DOHH2 (cell line): ENCODE measurements at regions not wholly inside any gene's neighbourhood (a gene's known extent, or its start where the extent isn't known, plus 50 kb on each side); places are given as distances from the start of the nearest gene placed in this dataset.

Source experiments
- H3F3A ChIP-seq: fragments of 200-600 bp; sonication (generic), shearing (Covaris generic); 2 replicates; pipeline ENCODE4 v1.6.0; 2016; ENCODE audit warnings: antibody characterized with exemption, mild to moderate bottlenecking; ENCODE audit not compliant: control insufficient read depth, insufficient read depth
- H3K27ac ChIP-seq: fragments of 200-600 bp; sonication (generic); 2 replicates; pipeline ENCODE4 v1.5.1; 2014; ENCODE audit warnings: low read depth, mild to moderate bottlenecking, low read length, moderate library complexity
- H3K27me3 ChIP-seq: fragments of 200-600 bp; sonication (generic); 2 replicates; pipeline ENCODE4 v1.6.1; 2014; ENCODE audit warnings: mild to moderate bottlenecking, low read length, mixed read lengths; ENCODE audit not compliant: control insufficient read depth
- H3K36me3 ChIP-seq: fragments of 200-600 bp; sonication (generic); 2 replicates; pipeline ENCODE4 v1.6.1; 2014; ENCODE audit warnings: mild to moderate bottlenecking, low read length, moderate library complexity, mixed read lengths; ENCODE audit not compliant: control insufficient read depth
- H3K4me1 ChIP-seq: fragments of 200-600 bp; sonication (generic); 2 replicates; pipeline ENCODE4 v1.6.1; 2014; ENCODE audit warnings: mild to moderate bottlenecking, low read length, mixed read lengths; ENCODE audit not compliant: control insufficient read depth
- H3K4me2 ChIP-seq: fragments of 200-600 bp; sonication (generic); 2 replicates; pipeline ENCODE4 v1.6.0; 2014; ENCODE audit warnings: mild to moderate bottlenecking, low read length, moderate library complexity
- H3K4me3 ChIP-seq: fragments of 200-600 bp; sonication (generic); 2 replicates; pipeline ENCODE4 v1.5.1; 2014; ENCODE audit warnings: mild to moderate bottlenecking, low read length, mixed read lengths
- H3K79me2 ChIP-seq: fragments of 200-600 bp; sonication (generic); 2 replicates; pipeline ENCODE4 v1.6.1; 2014; ENCODE audit warnings: mild to moderate bottlenecking, low read length, mixed read lengths; ENCODE audit not compliant: control insufficient read depth
- H3K9me2 ChIP-seq: fragments of 200-600 bp; sonication (generic); replicated peaks from 2 replicates; pipeline ENCODE4 v1.6.1; 2014; ENCODE audit warnings: mild to moderate bottlenecking, low read length, mixed read lengths; ENCODE audit not compliant: control insufficient read depth
- H3K9me3 ChIP-seq: fragments of 200-600 bp; sonication (generic); 2 replicates; pipeline ENCODE4 v1.6.1; 2014; ENCODE audit warnings: antibody characterized with exemption, low read length, mixed read lengths; ENCODE audit not compliant: control insufficient read depth, insufficient read depth
- H4K20me1 ChIP-seq: fragments of 200-600 bp; sonication (generic); 2 replicates; pipeline ENCODE4 v1.6.0; 2014; ENCODE audit warnings: low read depth, mild to moderate bottlenecking, antibody characterized with exemption, low read length, moderate library complexity; ENCODE audit not compliant: control insufficient read depth, insufficient read depth
- CTCF ChIP-seq: fragments of 200-600 bp; sonication (generic); IDR thresholded peaks from one replicate; pipeline ENCODE4 v1.5.1; 2014; ENCODE audit warnings: antibody characterized with exemption, mild to moderate bottlenecking, low read depth, low read length; ENCODE audit not compliant: poor library complexity, severe bottlenecking
- EZH2phosphoT487 ChIP-seq: fragments of 200-600 bp; sonication (generic); IDR thresholded peaks from 2 replicates; pipeline ENCODE4 v1.6.1; 2017; ENCODE audit warnings: borderline replicate concordance, mild to moderate bottlenecking, antibody characterized with exemption, low read length, moderate library complexity, mixed read lengths

- no peaks in the 10 kb centered on the region for H3K79me2 ChIP-seq
- no peak overlapping the region for H3K4me3 ChIP-seq
- TF ChIP-seq EZH2phosphoT487: no peak
- no peak for TF ChIP-seq CTCF
- no peak overlapping the region for H3K4me2 ChIP-seq
- H3F3A ChIP-seq: no peaks in the 10 kb centered on the region
- no peaks in the 10 kb centered on the region for H3K4me1 ChIP-seq
- H3K9me2 ChIP-seq: no peaks in the 10 kb centered on the region
- H4K20me1 ChIP-seq: no peaks in the 10 kb centered on the region
- H3K9me3 ChIP-seq: no peaks in the 10 kb centered on the region
- H3K27ac ChIP-seq: no peak overlapping the region
- no peaks in the 10 kb centered on the region for H3K27me3 ChIP-seq
- no peaks in the 10 kb centered on the region for H3K36me3 ChIP-seq
Measured at GRCh38 chr11:103602840-103603239, 433.6 kb upstream of the DDI1 start.

GRCh38 chr11:103604310-103604709 lies 432.1 kb upstream of the DDI1 start:
- no peaks in the 10 kb centered on the region for H3K27me3 ChIP-seq
- H3K79me2 ChIP-seq: no peaks in the 10 kb centered on the region
- H3K27ac ChIP-seq: no peak overlapping the region
- no peaks in the 10 kb centered on the region for H3F3A ChIP-seq
- H3K9me3 ChIP-seq: no peaks in the 10 kb centered on the region
- H3K4me2 ChIP-seq: no peak overlapping the region
- no peaks in the 10 kb centered on the region for H4K20me1 ChIP-seq
- no peaks in the 10 kb centered on the region for H3K9me2 ChIP-seq
- no peaks in the 10 kb centered on the region for H3K36me3 ChIP-seq
- H3K4me3 ChIP-seq: no peak overlapping the region
- no peaks in the 10 kb centered on the region for H3K4me1 ChIP-seq
- TF ChIP-seq EZH2phosphoT487 (no peak), CTCF (no peak)

- Histone ChIP-seq H3F3A (no peaks in the 10 kb centered on the region), H3K9me3 (no peaks in the 10 kb centered on the region), H3K36me3 (no peaks in the 10 kb centered on the region), H3K4me3 (no peak overlapping the region), H3K27me3 (no peaks in the 10 kb centered on the region), H3K4me2 (no peak overlapping the region), H4K20me1 (no peaks in the 10 kb centered on the region), H3K27ac (no peak overlapping the region), H3K9me2 (no peaks in the 10 kb centered on the region), H3K79me2 (no peaks in the 10 kb centered on the region), H3K4me1 (no peaks in the 10 kb centered on the region)
- no peak for TF ChIP-seq EZH2phosphoT487
- no peak for TF ChIP-seq CTCF
Measured at GRCh38 chr11:103608566-103608965, 427.9 kb upstream of the DDI1 start.
